ENCODE measurements at regions not wholly inside any gene's neighbourhood (a gene's known extent, or its start where the extent isn't known, plus 50 kb on each side); places are given as distances from the start of the nearest gene placed in this dataset.

- TF ChIP-seq, protein P1, sequence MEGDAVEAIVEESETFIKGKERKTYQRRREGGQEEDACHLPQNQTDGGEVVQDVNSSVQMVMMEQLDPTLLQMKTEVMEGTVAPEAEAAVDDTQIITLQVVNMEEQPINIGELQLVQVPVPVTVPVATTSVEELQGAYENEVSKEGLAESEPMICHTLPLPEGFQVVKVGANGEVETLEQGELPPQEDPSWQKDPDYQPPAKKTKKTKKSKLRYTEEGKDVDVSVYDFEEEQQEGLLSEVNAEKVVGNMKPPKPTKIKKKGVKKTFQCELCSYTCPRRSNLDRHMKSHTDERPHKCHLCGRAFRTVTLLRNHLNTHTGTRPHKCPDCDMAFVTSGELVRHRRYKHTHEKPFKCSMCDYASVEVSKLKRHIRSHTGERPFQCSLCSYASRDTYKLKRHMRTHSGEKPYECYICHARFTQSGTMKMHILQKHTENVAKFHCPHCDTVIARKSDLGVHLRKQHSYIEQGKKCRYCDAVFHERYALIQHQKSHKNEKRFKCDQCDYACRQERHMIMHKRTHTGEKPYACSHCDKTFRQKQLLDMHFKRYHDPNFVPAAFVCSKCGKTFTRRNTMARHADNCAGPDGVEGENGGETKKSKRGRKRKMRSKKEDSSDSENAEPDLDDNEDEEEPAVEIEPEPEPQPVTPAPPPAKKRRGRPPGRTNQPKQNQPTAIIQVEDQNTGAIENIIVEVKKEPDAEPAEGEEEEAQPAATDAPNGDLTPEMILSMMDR (IDR thresholded peaks at IDR 0.05): no peak
- TF ChIP-seq POLR2AphosphoS5 (IDR thresholded peaks at IDR 0.05): no peak
These were observed 71.0 kb upstream of the LSM6 start for GRCh38 chr4:146104541-146104940.
